GM12864 (cell line): ENCODE measurements at regions not wholly inside any gene's neighbourhood (a gene's known extent, or its start where the extent isn't known, plus 50 kb on each side); places are given as distances from the start of the nearest gene placed in this dataset.

Experiments used
- DNase-seq: peaks from one replicate; pipeline ENCODE4 v3.0.0-alpha.2; 2011; ENCODE audit warnings: low read depth
- H3K4me3 ChIP-seq: 2 replicates; pipeline ENCODE4 v1.5.1; 2011; ENCODE audit warnings: mild to moderate bottlenecking, low read depth, low read length, control low read depth
- TF ChIP-seq, protein P1 (sequence below): IDR thresholded peaks from 2 replicates; pipeline ENCODE4 v1.5.1; 2011; ENCODE audit warnings: low read depth, mild to moderate bottlenecking, moderate library complexity, low read length, control low read depth, inconsistent platforms; ENCODE audit errors: missing control alignments

- H3K4me3 ChIP-seq, result no peak overlapping the region
- no peak for DNase-seq
- TF ChIP-seq, protein P1, sequence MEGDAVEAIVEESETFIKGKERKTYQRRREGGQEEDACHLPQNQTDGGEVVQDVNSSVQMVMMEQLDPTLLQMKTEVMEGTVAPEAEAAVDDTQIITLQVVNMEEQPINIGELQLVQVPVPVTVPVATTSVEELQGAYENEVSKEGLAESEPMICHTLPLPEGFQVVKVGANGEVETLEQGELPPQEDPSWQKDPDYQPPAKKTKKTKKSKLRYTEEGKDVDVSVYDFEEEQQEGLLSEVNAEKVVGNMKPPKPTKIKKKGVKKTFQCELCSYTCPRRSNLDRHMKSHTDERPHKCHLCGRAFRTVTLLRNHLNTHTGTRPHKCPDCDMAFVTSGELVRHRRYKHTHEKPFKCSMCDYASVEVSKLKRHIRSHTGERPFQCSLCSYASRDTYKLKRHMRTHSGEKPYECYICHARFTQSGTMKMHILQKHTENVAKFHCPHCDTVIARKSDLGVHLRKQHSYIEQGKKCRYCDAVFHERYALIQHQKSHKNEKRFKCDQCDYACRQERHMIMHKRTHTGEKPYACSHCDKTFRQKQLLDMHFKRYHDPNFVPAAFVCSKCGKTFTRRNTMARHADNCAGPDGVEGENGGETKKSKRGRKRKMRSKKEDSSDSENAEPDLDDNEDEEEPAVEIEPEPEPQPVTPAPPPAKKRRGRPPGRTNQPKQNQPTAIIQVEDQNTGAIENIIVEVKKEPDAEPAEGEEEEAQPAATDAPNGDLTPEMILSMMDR, result no peak
Observed at GRCh38 chr3:76264911-76265310, 479.6 kb upstream of the ZNF717 start.

- TF ChIP-seq, protein P1, result no peak
- DNase-seq, result no peak
- H3K4me3 ChIP-seq, result no peak overlapping the region
Observed at GRCh38 chr3:76266511-76266910, 481.2 kb upstream of the ZNF717 start.

DNA sequence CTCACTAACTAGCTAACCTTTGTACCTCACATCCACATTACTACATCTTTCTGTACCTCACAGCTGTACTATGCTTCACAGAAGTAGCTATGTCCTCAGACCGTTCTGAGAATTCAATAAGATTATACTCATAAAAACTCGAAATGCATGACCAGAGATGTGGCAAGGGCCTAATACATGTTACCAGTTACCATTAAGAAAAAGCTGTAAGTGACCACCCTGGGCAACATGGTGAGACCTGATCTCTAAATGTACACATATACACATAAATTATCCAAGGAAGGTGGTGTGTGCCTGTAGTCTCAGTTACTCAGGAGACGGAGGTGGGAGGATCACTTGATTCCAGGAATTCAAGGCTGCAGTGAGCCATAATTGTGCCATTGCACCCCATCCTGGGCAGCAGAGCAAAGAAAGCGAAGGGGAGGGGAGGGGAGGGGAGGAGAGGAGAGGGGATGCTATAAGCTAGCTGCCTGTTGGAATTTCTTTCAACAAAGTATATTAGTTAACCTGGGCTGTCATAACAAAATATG lies 482.6 kb upstream of the ZNF717 start:
- no peak overlapping the region for H3K4me3 ChIP-seq
- DNase-seq, result no peak
- TF ChIP-seq, protein P1, result no peak

GRCh38 chr3:76293856-76294255 lies 508.5 kb upstream of the ZNF717 start:
- DNase-seq, result no peak
- TF ChIP-seq, protein P1, result no peak
- no peak overlapping the region for H3K4me3 ChIP-seq

- no peak for DNase-seq
- TF ChIP-seq, protein P1, result no peak
- H3K4me3 ChIP-seq, result no peak overlapping the region
Observed at GRCh38 chr3:76300746-76301145, 515.4 kb upstream of the ZNF717 start.

GRCh38 chr3:76307556-76307955 lies 522.2 kb upstream of the ZNF717 start:
- no peak for DNase-seq
- no peak overlapping the region for H3K4me3 ChIP-seq
- TF ChIP-seq, protein P1, result no peak

GRCh38 chr3:76308541-76308940 lies 523.2 kb upstream of the ZNF717 start:
- H3K4me3 ChIP-seq, result no peak overlapping the region
- TF ChIP-seq, protein P1, result no peak
- no peak for DNase-seq
